ENCODE measurements at regions not wholly inside any gene's neighbourhood (a gene's known extent, or its start where the extent isn't known, plus 50 kb on each side); places are given as distances from the start of the nearest gene placed in this dataset.

- no peak for TF ChIP-seq POLR2AphosphoS5 (IDR thresholded peaks at IDR 0.05; ENCODE audit: low read depth, low read length)
- TF ChIP-seq SIN3A (IDR thresholded peaks at IDR 0.05; ENCODE audit: borderline replicate concordance, insufficient read depth, low read length) = no peak
These were observed 376.4 kb upstream of the NOCT start for GRCh38 chr4:138639018-138639741.

Measured in PFSK-1 (cell line).